Testis (tissue), 2 donors: ENCODE measurements at regions not wholly inside any gene's neighbourhood (a gene's known extent, or its start where the extent isn't known, plus 50 kb on each side); places are given as distances from the start of the nearest gene placed in this dataset.

Experiments
- POLR2A ChIP-seq: fragments of 450-650 bp; IDR thresholded peaks from one replicate; pipeline ENCODE4 v1.6.1; 2017; ENCODE audit warnings: antibody characterized with exemption, mild to moderate bottlenecking, moderate library complexity
- TF ChIP-seq, protein P1 (sequence below), 3 experiments: fragments of 450-650 bp in 2 of 3; fragments of 200-600 bp in 1 of 3; sonication (generic) in 1 of 3; IDR thresholded peaks; one replicate each; pipeline ENCODE4 v1.5.1; 2016 to 2019; ENCODE audit warnings: antibody characterized with exemption in 3 of 3, mild to moderate bottlenecking in 2 of 3, moderate library complexity in 1 of 3

DNA sequence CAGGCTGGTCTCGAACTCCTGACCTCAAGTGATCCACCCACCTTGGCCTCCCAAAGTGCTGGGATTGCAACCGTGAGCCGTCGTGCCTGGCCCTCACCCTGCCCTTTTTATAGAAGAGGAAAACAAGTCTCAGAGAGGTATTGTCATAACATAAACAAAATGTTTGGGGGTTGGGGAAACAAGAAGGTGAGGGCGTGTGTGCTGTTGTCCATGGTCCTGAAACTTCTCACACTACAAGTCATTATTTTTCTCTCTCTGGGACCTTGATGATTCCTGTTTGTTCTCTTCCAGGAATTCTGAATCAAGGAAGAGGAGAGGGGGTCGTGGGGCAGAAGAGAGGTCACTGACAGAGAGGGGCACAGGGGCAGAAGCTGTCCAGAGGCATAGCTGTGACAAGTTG lies 160.2 kb upstream of the LHX1 start:
- TF ChIP-seq, protein P1, sequence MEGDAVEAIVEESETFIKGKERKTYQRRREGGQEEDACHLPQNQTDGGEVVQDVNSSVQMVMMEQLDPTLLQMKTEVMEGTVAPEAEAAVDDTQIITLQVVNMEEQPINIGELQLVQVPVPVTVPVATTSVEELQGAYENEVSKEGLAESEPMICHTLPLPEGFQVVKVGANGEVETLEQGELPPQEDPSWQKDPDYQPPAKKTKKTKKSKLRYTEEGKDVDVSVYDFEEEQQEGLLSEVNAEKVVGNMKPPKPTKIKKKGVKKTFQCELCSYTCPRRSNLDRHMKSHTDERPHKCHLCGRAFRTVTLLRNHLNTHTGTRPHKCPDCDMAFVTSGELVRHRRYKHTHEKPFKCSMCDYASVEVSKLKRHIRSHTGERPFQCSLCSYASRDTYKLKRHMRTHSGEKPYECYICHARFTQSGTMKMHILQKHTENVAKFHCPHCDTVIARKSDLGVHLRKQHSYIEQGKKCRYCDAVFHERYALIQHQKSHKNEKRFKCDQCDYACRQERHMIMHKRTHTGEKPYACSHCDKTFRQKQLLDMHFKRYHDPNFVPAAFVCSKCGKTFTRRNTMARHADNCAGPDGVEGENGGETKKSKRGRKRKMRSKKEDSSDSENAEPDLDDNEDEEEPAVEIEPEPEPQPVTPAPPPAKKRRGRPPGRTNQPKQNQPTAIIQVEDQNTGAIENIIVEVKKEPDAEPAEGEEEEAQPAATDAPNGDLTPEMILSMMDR (IDR thresholded peaks at IDR 0.05): no peak
- no peak for TF ChIP-seq POLR2A
